Lower lobe of right lung (tissue), 2 donors: ENCODE measurements at regions not wholly inside any gene's neighbourhood (a gene's known extent, or its start where the extent isn't known, plus 50 kb on each side); places are given as distances from the start of the nearest gene placed in this dataset.

Experiments
- ATAC-seq, 2 donors: fragments of 200-7000 bp; cut with Tn5 transposase; one replicate each; pipeline ENCODE4 v1.9.1; 2020 to 2022; ENCODE audit warnings: mild to moderate bottlenecking in 2 of 2, moderate library complexity in 2 of 2
- DNase-seq: peaks from one replicate; pipeline ENCODE4 v3.0.0-alpha.2; 2020
- H3K27ac ChIP-seq: fragments of 200-600 bp; one replicate; pipeline ENCODE4 v1.8.0; 2022
- H3K27me3 ChIP-seq: fragments of 200-600 bp; one replicate; pipeline ENCODE4 v1.8.0; 2022; ENCODE audit warnings: low read depth
- H3K36me3 ChIP-seq: fragments of 200-600 bp; one replicate; pipeline ENCODE4 v1.8.0; 2022; ENCODE audit warnings: mild to moderate bottlenecking
- H3K4me1 ChIP-seq: fragments of 200-600 bp; one replicate; pipeline ENCODE4 v1.8.0; 2022
- H3K4me3 ChIP-seq: fragments of 200-600 bp; one replicate; pipeline ENCODE4 v1.8.0; 2022; ENCODE audit warnings: mild to moderate bottlenecking
- H3K9me3 ChIP-seq: fragments of 200-600 bp; one replicate; pipeline ENCODE4 v1.8.0; 2022
- CTCF ChIP-seq: fragments of 200-600 bp; IDR thresholded peaks from one replicate; pipeline ENCODE4 v1.8.0; 2022; ENCODE audit warnings: antibody characterized with exemption, mild to moderate bottlenecking
- intact Hi-C: fragments of 100-400 bp; cut with DNase I; formaldehyde crosslinking; loops from one replicate; pipeline ENCODE4 v1.11.0; 2022
- donor health status: DM: no; HTN: yes; CAD: no; lungs with severe emphysema.

DNA sequence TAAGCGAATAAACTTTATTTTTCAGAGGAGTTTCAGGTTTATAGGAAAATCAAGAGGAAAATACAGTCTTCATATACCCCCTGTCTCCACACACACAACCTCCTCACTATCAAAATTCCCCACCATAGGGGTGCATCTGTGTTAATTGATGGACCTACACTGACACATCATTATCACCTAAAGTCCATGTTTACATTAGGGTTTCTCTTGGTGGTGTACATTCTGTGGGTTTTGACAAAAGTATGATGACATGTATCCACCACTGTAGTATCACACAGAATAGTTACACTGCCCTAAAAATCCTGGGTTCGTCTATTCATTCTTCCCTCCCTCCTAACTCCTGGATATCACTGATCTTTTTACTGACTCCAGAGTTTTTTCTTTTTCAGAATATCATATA, 654.2 kb downstream of the UQCRFS1 start:
- Histone ChIP-seq H3K36me3 (no peaks in the 10 kb centered on the region), H3K27ac (no peak overlapping the region), H3K4me3 (no peak overlapping the region), H3K9me3 (no peaks in the 10 kb centered on the region), H3K27me3 (no peaks in the 10 kb centered on the region), H3K4me1 (no peaks in the 10 kb centered on the region)
- intact Hi-C loops = no loop called here
- no peak for TF ChIP-seq CTCF
- DNase-seq (no peak), ATAC-seq (no peak)

DNA sequence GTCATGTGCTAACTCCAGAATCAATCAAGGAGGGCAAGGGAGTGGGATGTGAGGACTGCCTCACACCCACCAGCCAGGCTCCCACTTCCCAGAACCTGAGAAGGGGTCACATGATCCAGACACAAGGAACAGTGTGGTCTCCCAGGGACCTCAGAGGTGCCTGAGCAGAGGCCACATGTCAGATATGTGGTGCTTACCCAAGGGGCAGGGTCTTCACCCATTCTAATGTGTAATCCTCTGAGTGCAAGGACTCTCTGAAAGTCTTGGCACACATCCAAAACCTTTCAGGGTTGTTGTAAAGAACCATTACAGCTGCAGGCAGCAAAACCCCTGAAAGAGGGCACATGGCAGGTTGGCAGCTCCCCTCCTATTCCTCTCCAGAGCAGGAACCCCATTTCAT, 656.6 kb downstream of the UQCRFS1 start:
- Histone ChIP-seq H3K36me3 (no peaks in the 10 kb centered on the region), H3K4me1 (no peaks in the 10 kb centered on the region), H3K4me3 (no peak overlapping the region), H3K27me3 (no peaks in the 10 kb centered on the region), H3K27ac (no peak overlapping the region), H3K9me3 (no peaks in the 10 kb centered on the region)
- intact Hi-C loops = no loop called here
- DNase-seq (no peak), ATAC-seq (no peak)
- no peak for TF ChIP-seq CTCF

GRCh38 chr19:28555317-28555716, 657.6 kb downstream of the UQCRFS1 start:
- no peak for ATAC-seq
- no peaks in the 10 kb centered on the region for H3K36me3 ChIP-seq
- H3K9me3 ChIP-seq = no peaks in the 10 kb centered on the region
- no peaks in the 10 kb centered on the region for H3K4me1 ChIP-seq
- no peak overlapping the region for H3K27ac ChIP-seq
- intact Hi-C loops = no loop called here
- no peak for TF ChIP-seq CTCF
- no peaks in the 10 kb centered on the region for H3K27me3 ChIP-seq
- no peak overlapping the region for H3K4me3 ChIP-seq
- DNase-seq = no peak

- intact Hi-C loops = no loop called here
- no peak for DNase-seq
Measured at GRCh38 chr19:28554321-28555091, 658.4 kb downstream of the UQCRFS1 start.

DNA sequence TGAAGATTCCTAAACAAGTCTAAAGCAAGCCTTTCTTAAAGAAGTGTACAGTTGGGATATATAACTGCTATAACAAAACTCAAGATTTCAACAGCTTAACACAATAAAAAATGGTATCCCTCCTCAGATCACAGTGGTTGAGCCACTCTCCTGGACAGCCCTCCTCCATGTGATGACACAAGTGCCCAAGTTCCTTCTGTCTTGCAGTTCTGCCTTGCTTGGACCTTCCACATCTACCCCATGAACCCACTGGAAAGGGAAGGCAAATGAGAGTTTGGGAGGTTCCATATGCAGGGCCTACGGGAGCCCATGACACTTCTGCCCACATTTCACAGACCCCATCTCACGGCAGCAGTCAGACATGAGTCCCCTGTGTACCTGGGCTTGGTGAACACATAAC, 659.2 kb downstream of the UQCRFS1 start:
- Histone ChIP-seq H3K4me1 (no peaks in the 10 kb centered on the region), H3K36me3 (no peaks in the 10 kb centered on the region), H3K27ac (no peak overlapping the region), H3K27me3 (no peaks in the 10 kb centered on the region), H3K4me3 (no peak overlapping the region), H3K9me3 (no peaks in the 10 kb centered on the region)
- no peak for TF ChIP-seq CTCF
- ATAC-seq = no peak
- no peak for DNase-seq
- intact Hi-C loops = no loop called here

More at GRCh38 chr19:28554321-28555091, 658.4 kb downstream of the UQCRFS1 start:
- no peak for TF ChIP-seq CTCF
- no peak overlapping the region for H3K27ac ChIP-seq
- no peak for ATAC-seq
- H3K9me3 ChIP-seq = no peaks in the 10 kb centered on the region
- no peak overlapping the region for H3K4me3 ChIP-seq
- H3K4me1 ChIP-seq = no peaks in the 10 kb centered on the region
- no peaks in the 10 kb centered on the region for H3K36me3 ChIP-seq
- no peaks in the 10 kb centered on the region for H3K27me3 ChIP-seq
